DND-41 (cell line): ENCODE measurements at regions not wholly inside any gene's neighbourhood (a gene's known extent, or its start where the extent isn't known, plus 50 kb on each side); places are given as distances from the start of the nearest gene placed in this dataset.

Experiments
- EZH2 ChIP-seq: IDR thresholded peaks from 3 replicates; pipeline ENCODE4 v1.6.1; 2012; ENCODE audit warnings: borderline replicate concordance, low read depth, mild to moderate bottlenecking, moderate library complexity, low read length, inconsistent platforms; ENCODE audit not compliant: severe bottlenecking
- TF ChIP-seq, protein P1 (sequence below): IDR thresholded peaks from 2 replicates; pipeline ENCODE4 v1.5.1; 2012; ENCODE audit warnings: borderline replicate concordance, low read length, moderate library complexity, mild to moderate bottlenecking; ENCODE audit not compliant: poor library complexity, severe bottlenecking; ENCODE audit errors: extremely low read depth

DNA sequence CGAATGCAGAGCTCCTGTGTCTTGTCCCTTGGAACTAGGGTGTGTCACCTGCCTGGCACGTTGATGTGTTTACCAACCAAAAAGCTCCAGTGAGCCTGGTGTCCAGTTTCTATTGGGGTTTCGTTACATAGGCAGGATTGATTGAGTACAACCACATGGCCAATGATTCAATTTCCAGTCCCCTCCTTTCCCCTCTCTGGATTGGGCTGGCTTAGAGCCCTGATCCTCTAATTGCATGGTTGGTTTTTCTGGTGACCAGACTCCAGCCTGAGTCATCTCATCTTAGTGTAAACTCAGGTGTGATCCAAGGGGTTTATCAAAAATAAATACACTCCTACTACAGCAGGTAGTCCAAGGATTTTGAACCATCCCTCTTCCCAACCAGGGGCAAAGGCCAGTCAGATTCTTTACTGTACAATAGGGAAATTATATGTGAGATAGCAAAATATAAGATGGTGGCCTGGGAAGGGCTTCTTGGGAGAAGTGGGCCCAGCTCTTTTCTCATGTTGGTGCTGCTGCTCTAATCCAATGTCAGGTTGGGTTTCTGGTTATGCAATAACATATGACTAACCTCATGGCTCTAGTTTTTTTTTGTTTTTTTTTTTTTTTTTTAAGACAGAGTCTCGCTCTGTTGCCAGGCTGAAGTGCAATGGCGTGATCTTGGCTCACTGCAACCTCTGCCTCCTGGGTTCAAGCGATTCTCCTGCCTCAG is 64.7 kb upstream of the MGAT5 start:
- TF ChIP-seq, protein P1, sequence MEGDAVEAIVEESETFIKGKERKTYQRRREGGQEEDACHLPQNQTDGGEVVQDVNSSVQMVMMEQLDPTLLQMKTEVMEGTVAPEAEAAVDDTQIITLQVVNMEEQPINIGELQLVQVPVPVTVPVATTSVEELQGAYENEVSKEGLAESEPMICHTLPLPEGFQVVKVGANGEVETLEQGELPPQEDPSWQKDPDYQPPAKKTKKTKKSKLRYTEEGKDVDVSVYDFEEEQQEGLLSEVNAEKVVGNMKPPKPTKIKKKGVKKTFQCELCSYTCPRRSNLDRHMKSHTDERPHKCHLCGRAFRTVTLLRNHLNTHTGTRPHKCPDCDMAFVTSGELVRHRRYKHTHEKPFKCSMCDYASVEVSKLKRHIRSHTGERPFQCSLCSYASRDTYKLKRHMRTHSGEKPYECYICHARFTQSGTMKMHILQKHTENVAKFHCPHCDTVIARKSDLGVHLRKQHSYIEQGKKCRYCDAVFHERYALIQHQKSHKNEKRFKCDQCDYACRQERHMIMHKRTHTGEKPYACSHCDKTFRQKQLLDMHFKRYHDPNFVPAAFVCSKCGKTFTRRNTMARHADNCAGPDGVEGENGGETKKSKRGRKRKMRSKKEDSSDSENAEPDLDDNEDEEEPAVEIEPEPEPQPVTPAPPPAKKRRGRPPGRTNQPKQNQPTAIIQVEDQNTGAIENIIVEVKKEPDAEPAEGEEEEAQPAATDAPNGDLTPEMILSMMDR, result no peak
- TF ChIP-seq EZH2, result no peak
